NT2/D1 (cell line): ENCODE measurements at regions not wholly inside any gene's neighbourhood (a gene's known extent, or its start where the extent isn't known, plus 50 kb on each side); places are given as distances from the start of the nearest gene placed in this dataset.

Source experiments
- SUZ12 ChIP-seq: IDR thresholded peaks from 2 replicates; pipeline ENCODE4 v1.6.1; 2011; ENCODE audit not compliant: insufficient read length, insufficient read depth; ENCODE audit errors: extremely low read depth
- ZNF274 ChIP-seq: IDR thresholded peaks from 2 replicates; pipeline ENCODE4 v1.6.1; 2011; ENCODE audit warnings: mild to moderate bottlenecking, low read depth, low read length

GRCh38 chr5:167304834-167305469 is 986.5 kb upstream of the WWC1 start:
- no peak for TF ChIP-seq ZNF274
- TF ChIP-seq SUZ12 = no peak
